PC-9 (cell line): ENCODE measurements at regions not wholly inside any gene's neighbourhood (a gene's known extent, or its start where the extent isn't known, plus 50 kb on each side); places are given as distances from the start of the nearest gene placed in this dataset.

Experiments
- BruUV-seq: library from RNA; stranded (reverse); fragments of 400-500 nt; replicated peaks from 2 replicates; lab custom pipeline; 2021; lab: Mats Ljungman, UMichigan
- CTCF ChIA-PET: fragments of 300-600 bp; sonication (Branson Sonifier 250); formaldehyde crosslinking; loops from one replicate; lab custom pipeline; 2022; ENCODE audit warnings: antibody characterized with exemption; lab: Charles Lee
- POLR2A ChIA-PET: fragments of 300-600 bp; sonication (Branson Sonifier 250); formaldehyde crosslinking; loops from one replicate; lab custom pipeline; 2022; ENCODE audit warnings: antibody characterized with exemption; ENCODE audit not compliant: unreplicated experiment; lab: Charles Lee
- DNase-seq, 2 experiments: peaks; one replicate each; pipeline versions ENCODE4 v3.0.0 to v3.0.0-alpha.2; 2015 to 2022; ENCODE audit warnings: mixed read lengths in 1 of 2
- H2AFZ ChIP-seq: fragments of 200-600 bp; sonication (generic); 2 replicates; pipeline ENCODE4 v1.8.1; 2017; ENCODE audit warnings: antibody characterized with exemption
- H3F3A ChIP-seq: fragments of 200-600 bp; sonication (generic); 2 replicates; pipeline ENCODE4 v1.8.1; 2017; ENCODE audit warnings: antibody characterized with exemption, mild to moderate bottlenecking, low read depth; ENCODE audit not compliant: insufficient read depth
- H3K27ac ChIP-seq: fragments of 200-600 bp; sonication (generic); 2 replicates; pipeline ENCODE4 v1.6.1; 2016; ENCODE audit warnings: mixed run types
- H3K27me3 ChIP-seq: fragments of 200-600 bp; sonication (generic); 2 replicates; pipeline ENCODE4 v1.6.1; 2016; ENCODE audit warnings: low read depth, mixed run types; ENCODE audit not compliant: insufficient read depth
- H3K36me3 ChIP-seq: fragments of 200-600 bp; sonication (generic); 2 replicates; pipeline ENCODE4 v1.6.1; 2016; ENCODE audit warnings: low read depth, mixed run types
- H3K4me1 ChIP-seq: fragments of 200-600 bp; sonication (generic); replicated peaks from 2 replicates; pipeline ENCODE4 v1.6.1; 2016; ENCODE audit warnings: mixed run types; ENCODE audit not compliant: insufficient read depth
- H3K4me2 ChIP-seq: fragments of 200-600 bp; sonication (generic); 2 replicates; pipeline ENCODE4 v1.6.1; 2017; ENCODE audit warnings: mixed run types
- H3K4me3 ChIP-seq: fragments of 200-600 bp; sonication (generic); 2 replicates; pipeline ENCODE4 v1.6.1; 2016; ENCODE audit warnings: mixed run types
- H3K79me2 ChIP-seq: fragments of 200-600 bp; sonication (generic); 2 replicates; pipeline ENCODE4 v1.6.1; 2017; ENCODE audit warnings: low read depth, mixed run types
- H3K9me2 ChIP-seq: fragments of 200-600 bp; sonication (generic); 2 replicates; pipeline ENCODE4 v1.8.1; 2017; ENCODE audit warnings: mild to moderate bottlenecking; ENCODE audit not compliant: insufficient read depth
- H3K9me3 ChIP-seq: fragments of 200-600 bp; sonication (generic); 2 replicates; pipeline ENCODE4 v1.8.1; 2016; ENCODE audit warnings: low read depth; ENCODE audit not compliant: insufficient read depth
- H4K20me1 ChIP-seq: fragments of 200-600 bp; sonication (generic); 2 replicates; pipeline ENCODE4 v1.8.1; 2017; ENCODE audit not compliant: insufficient read depth
- EZH2 ChIP-seq: fragments of 200-600 bp; sonication (generic); IDR thresholded peaks from 2 replicates; pipeline ENCODE4 v1.8.0; 2017; ENCODE audit warnings: antibody characterized with exemption, low read depth
- intact Hi-C: fragments of 100-400 bp; cut with micrococcal nuclease; formaldehyde crosslinking; loops from one replicate; pipeline ENCODE4 v1.10.0; 2022; ENCODE audit not compliant: unreplicated experiment
- TF ChIP-seq, protein P1 (sequence below): fragments of 200-600 bp; sonication (generic); conservative IDR thresholded peaks from 2 replicates; pipeline ENCODE4 v1.6.1; 2017; ENCODE audit warnings: mixed run types, antibody characterized with exemption, mild to moderate bottlenecking, moderate library complexity

DNA sequence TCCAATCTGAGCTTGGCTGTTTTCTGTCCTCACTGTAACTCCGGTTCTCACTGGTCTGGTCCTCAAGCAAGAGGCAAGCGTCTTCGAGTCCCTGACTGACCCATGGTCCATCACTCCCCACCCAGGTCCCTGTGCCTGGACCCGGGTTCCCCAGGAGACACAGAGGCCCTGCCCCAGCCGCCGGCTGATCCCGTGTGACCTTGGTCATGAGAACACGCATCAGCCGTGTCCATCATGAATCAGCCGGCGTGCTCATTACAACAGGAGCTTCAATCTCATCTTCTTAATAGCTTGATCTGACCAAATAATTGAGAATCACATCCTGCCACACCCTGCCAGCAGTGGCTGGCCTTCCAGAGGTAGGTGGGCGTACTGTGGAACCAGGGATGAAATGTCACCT, 545.1 kb downstream of the BRD1 start:
- no peaks in the 10 kb centered on the region for H3K9me2 ChIP-seq
- POLR2A ChIA-PET = no interaction called here
- CTCF ChIA-PET = no interaction called here
- no peaks in the 10 kb centered on the region for H3K4me1 ChIP-seq
- DNase-seq = no peak
- H3K27me3 ChIP-seq = peaks cover 100% of the 10 kb centered on the region
- no peak for TF ChIP-seq EZH2
- TF ChIP-seq, protein P1, sequence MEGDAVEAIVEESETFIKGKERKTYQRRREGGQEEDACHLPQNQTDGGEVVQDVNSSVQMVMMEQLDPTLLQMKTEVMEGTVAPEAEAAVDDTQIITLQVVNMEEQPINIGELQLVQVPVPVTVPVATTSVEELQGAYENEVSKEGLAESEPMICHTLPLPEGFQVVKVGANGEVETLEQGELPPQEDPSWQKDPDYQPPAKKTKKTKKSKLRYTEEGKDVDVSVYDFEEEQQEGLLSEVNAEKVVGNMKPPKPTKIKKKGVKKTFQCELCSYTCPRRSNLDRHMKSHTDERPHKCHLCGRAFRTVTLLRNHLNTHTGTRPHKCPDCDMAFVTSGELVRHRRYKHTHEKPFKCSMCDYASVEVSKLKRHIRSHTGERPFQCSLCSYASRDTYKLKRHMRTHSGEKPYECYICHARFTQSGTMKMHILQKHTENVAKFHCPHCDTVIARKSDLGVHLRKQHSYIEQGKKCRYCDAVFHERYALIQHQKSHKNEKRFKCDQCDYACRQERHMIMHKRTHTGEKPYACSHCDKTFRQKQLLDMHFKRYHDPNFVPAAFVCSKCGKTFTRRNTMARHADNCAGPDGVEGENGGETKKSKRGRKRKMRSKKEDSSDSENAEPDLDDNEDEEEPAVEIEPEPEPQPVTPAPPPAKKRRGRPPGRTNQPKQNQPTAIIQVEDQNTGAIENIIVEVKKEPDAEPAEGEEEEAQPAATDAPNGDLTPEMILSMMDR = no peak
- no peak overlapping the region for H3K27ac ChIP-seq
- H2AFZ ChIP-seq = no peak overlapping the region
- H3K4me2 ChIP-seq = no peak overlapping the region
- H3F3A ChIP-seq = no peaks in the 10 kb centered on the region
- intact Hi-C loops = no loop called here
- H3K9me3 ChIP-seq = no peaks in the 10 kb centered on the region
- H3K36me3 ChIP-seq = no peaks in the 10 kb centered on the region
- H4K20me1 ChIP-seq = no peaks in the 10 kb centered on the region
- no peak overlapping the region for H3K4me3 ChIP-seq
- no TSS peak for BruUV-seq
- H3K79me2 ChIP-seq = no peaks in the 10 kb centered on the region

DNA sequence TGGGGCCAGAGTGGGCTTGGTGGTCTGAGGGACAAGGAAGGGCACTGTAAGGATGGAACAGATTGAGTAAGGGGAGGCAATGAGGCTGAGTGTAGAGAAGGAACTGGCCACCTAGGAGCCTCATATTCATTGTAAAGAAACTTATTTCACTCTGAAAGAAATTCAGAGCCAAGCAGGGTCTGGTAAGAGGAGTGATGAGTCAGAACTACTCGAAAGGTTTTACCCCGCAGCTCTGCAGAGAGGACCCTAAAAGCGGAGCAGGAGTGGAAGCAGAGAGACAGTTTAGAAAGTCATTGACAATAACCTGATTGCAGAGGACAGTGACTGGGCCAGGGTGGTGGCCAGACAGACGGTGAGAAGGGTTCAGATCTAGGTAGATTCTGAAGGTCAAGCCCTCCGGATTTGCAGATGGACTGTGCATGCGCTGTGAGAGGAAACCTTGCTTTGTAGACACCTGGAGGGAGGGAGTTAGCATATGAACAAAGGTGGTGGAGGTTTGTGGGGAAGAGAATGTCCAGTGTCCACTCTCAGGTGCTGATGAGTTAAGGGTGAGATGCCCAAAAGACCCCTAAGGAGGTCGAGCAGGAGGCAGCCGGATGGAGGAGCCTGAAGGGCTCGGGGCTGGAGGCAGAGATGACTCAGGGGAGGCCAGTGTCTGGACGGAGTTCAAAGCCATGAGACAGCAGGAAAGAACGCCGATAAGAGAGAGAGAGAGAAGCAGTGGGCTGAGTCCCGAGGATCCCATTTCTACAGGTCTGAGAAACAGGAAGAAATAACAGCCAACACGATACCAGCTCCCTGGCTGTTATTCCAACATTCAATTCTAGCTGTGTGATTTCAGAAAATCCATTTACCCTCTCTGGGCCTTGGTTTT, 546.0 kb downstream of the BRD1 start:
- no TSS peak for BruUV-seq
- intact Hi-C loops = no loop called here
- no peaks in the 10 kb centered on the region for H3K79me2 ChIP-seq

DNA sequence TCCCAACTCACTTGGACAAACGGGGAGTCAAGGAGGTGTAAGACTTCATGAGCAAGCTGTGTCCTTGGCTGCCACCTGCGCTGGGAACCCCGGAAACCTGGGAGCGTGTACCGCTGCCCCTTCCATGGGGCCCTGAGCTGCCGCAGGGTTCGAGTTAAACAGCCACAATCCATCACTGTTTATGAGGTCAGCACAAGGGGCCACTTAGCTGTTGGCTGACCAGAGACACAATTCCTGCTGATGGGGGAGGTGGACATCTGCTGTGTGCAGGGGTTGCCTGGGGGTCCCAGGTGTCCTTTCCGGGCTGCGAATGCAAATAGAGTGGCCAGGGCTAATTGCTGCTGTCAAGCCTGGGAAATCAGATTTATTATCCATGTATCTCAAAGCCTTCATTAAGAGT, 549.3 kb downstream of the BRD1 start:
- Histone ChIP-seq H4K20me1 (peaks cover 1% of the 10 kb centered on the region; the same call in 1 of the 2 replicates), H3K27me3 (peaks cover 100% of the 10 kb centered on the region), H2AFZ (no peak overlapping the region), H3K36me3 (no peaks in the 10 kb centered on the region), H3K4me2 (no peak overlapping the region), H3K4me1 (no peaks in the 10 kb centered on the region), H3F3A (no peaks in the 10 kb centered on the region), H3K9me3 (no peaks in the 10 kb centered on the region), H3K4me3 (no peak overlapping the region), H3K27ac (no peak overlapping the region), H3K79me2 (no peaks in the 10 kb centered on the region), H3K9me2 (no peaks in the 10 kb centered on the region)
- intact Hi-C loops = no loop called here
- no peak for DNase-seq
- BruUV-seq = no TSS peak
- no peak for TF ChIP-seq EZH2
- TF ChIP-seq, protein P1 = no peak
- CTCF ChIA-PET = no interaction called here
- POLR2A ChIA-PET = no interaction called here

More for the DNA sequence above, 546.0 kb downstream of the BRD1 start:
- H3K9me3 ChIP-seq = no peaks in the 10 kb centered on the region
- H3K27ac ChIP-seq = no peak overlapping the region
- H3K36me3 ChIP-seq = no peaks in the 10 kb centered on the region
- H3K27me3 ChIP-seq = peaks cover 100% of the 10 kb centered on the region
- H3F3A ChIP-seq = no peaks in the 10 kb centered on the region
- ChIA-PET CTCF (no interaction called here), POLR2A (no interaction called here)
- H3K4me3 ChIP-seq = no peak overlapping the region
- no peaks in the 10 kb centered on the region for H4K20me1 ChIP-seq
- TF ChIP-seq, protein P1 = no peak
- no peak for TF ChIP-seq EZH2
- no peaks in the 10 kb centered on the region for H3K9me2 ChIP-seq
- H2AFZ ChIP-seq = no peak overlapping the region
- no peak for DNase-seq
- H3K4me1 ChIP-seq = no peaks in the 10 kb centered on the region
- no peak overlapping the region for H3K4me2 ChIP-seq
